A549 (cell line): ENCODE measurements at regions not wholly inside any gene's neighbourhood (a gene's known extent, or its start where the extent isn't known, plus 50 kb on each side); places are given as distances from the start of the nearest gene placed in this dataset.

Source experiments
- ATAC-seq, 2 experiments: fragments of 200-7000 bp in 1 of 2; fragments of >200 bp in 1 of 2; cut with Nextera tagmentation in 1 of 2; cut with Tn5 transposase in 1 of 2; 3 replicates each; pipeline versions ENCODE4 v1.8.0 to v1.9.1; 2018 to 2020; ENCODE audit warnings: mild to moderate bottlenecking in 1 of 2, moderate library complexity in 1 of 2
- CTCF ChIA-PET: fragments of 300-600 bp; sonication (Branson Sonifier 250); formaldehyde crosslinking; extraction: SDS; loops from one replicate; lab custom pipeline; 2021; ENCODE audit warnings: antibody characterized with exemption, inconsistent platforms; lab: Yijun Ruan, JAX
- POLR2A ChIA-PET: fragments of 350-600 bp; formaldehyde crosslinking; extraction: SDS; loops from one replicate; lab custom pipeline; 2021; ENCODE audit warnings: antibody characterized with exemption, inconsistent platforms; lab: Yijun Ruan, JAX
- DNase-seq, 2 experiments: peaks; one replicate each; pipeline versions ENCODE4 v3.0.0 to v3.0.0-alpha.2; 2011 to 2016; ENCODE audit warnings: low read depth in 1 of 2, low spot score in 1 of 2
- FAIRE-seq: peaks from 2 replicates; lab custom pipeline; 2011; peaks lifted over from hg19 to GRCh38; lab: Jason Lieb, UNC
- H3K27ac ChIP-seq, 2 experiments: fragments of >200 bp; sonication (Bioruptor Twin); formaldehyde crosslinking; 3 replicates each; pipeline ENCODE4 v1.5.1; 2016 to 2017
- H3K4me1 ChIP-seq: fragments of >200 bp; sonication (Bioruptor Twin); formaldehyde crosslinking; 3 replicates; pipeline ENCODE4 v1.6.1; 2016
- H3K4me2 ChIP-seq: fragments of >200 bp; sonication (Bioruptor Twin); formaldehyde crosslinking; 3 replicates; pipeline ENCODE4 v1.6.1; 2016
- H3K4me3 ChIP-seq: fragments of >200 bp; sonication (Bioruptor Twin); formaldehyde crosslinking; 3 replicates; pipeline ENCODE4 v1.5.1; 2016
- H3K9me3 ChIP-seq: fragments of >200 bp; sonication (Bioruptor Twin); formaldehyde crosslinking; 3 replicates; pipeline ENCODE4 v1.6.1; 2016
- BHLHE40 ChIP-seq: IDR thresholded peaks from 2 replicates; pipeline ENCODE4 v1.6.1; 2012; ENCODE audit warnings: low read depth, low read length, inconsistent platforms
- CBX8 ChIP-seq: fragments of 200-600 bp; sonication (generic); IDR thresholded peaks from 2 replicates; pipeline ENCODE4 v1.6.1; 2016
- CHD4 ChIP-seq: fragments of 200-600 bp; sonication (generic); IDR thresholded peaks from 2 replicates; pipeline ENCODE4 v1.6.1; 2016; ENCODE audit warnings: antibody characterized with exemption, mild to moderate bottlenecking, borderline replicate concordance
- GATA3 ChIP-seq: IDR thresholded peaks from 2 replicates; pipeline ENCODE4 v1.6.1; 2012; ENCODE audit warnings: borderline replicate concordance
- HEYL ChIP-seq: fragments of 250-450 bp; sonication (Bioruptor Pico); IDR thresholded peaks from 2 replicates; pipeline ENCODE4 v1.8.0; 2021; ENCODE audit warnings: mild to moderate bottlenecking, moderate library complexity
- HOXB13 ChIP-seq: fragments of 250-450 bp; sonication (Bioruptor Pico); IDR thresholded peaks from 2 replicates; pipeline ENCODE4 v1.5.0; 2020; ENCODE audit warnings: low read depth, mild to moderate bottlenecking, moderate library complexity
- JUN ChIP-seq, 2 experiments: fragments of >200 bp; sonication (Bioruptor Twin); formaldehyde crosslinking; IDR thresholded peaks; 2 replicates in 1 of 2; 3 replicates in 1 of 2; pipeline ENCODE4 v1.6.1; 2016 to 2017
- KDM5A ChIP-seq: fragments of 200-600 bp; sonication (generic); IDR thresholded peaks from 2 replicates; pipeline ENCODE4 v1.6.1; 2016; ENCODE audit warnings: antibody characterized with exemption, mild to moderate bottlenecking
- MAFK ChIP-seq: fragments of 450-650 bp; IDR thresholded peaks from 2 replicates; pipeline ENCODE4 v1.6.1; 2014; ENCODE audit not compliant: partially characterized antibody
- MAZ ChIP-seq: fragments of 150-350 bp; IDR thresholded peaks from 2 replicates; pipeline ENCODE4 v1.6.1; 2014; ENCODE audit warnings: antibody characterized with exemption, low read depth, low read length, borderline replicate concordance
- POLR2A ChIP-seq: IDR thresholded peaks from 2 replicates; pipeline ENCODE4 v1.6.1; 2012; ENCODE audit warnings: mild to moderate bottlenecking, low read length
- POLR2AphosphoS2 ChIP-seq: conservative IDR thresholded peaks from 2 replicates; pipeline ENCODE4 v1.6.1; 2012; ENCODE audit warnings: low read length, improper control_type of control experiment, inconsistent platforms
- RAD21 ChIP-seq, 2 experiments: fragments of >200 bp in 1 of 2; sonication (Bioruptor Twin) in 1 of 2; formaldehyde crosslinking in 1 of 2; IDR thresholded peaks in 1 of 2; conservative IDR thresholded peaks in 1 of 2; 2 replicates in 1 of 2; 3 replicates in 1 of 2; pipeline ENCODE4 v1.6.1; 2012 to 2018; ENCODE audit warnings: inconsistent platforms in 1 of 2
- RCOR1 ChIP-seq: fragments of 150-350 bp; IDR thresholded peaks from 2 replicates; pipeline ENCODE4 v1.6.1; 2014; ENCODE audit warnings: antibody characterized with exemption, low read length, low read depth
- SREBF2 ChIP-seq: fragments of 450-650 bp; IDR thresholded peaks from 2 replicates; pipeline ENCODE4 v1.6.1; 2014; ENCODE audit warnings: mild to moderate bottlenecking, moderate library complexity
- TP53 ChIP-seq: fragments of 250-450 bp; sonication (Bioruptor Pico); IDR thresholded peaks from 2 replicates; pipeline ENCODE4 v1.5.0; 2021; ENCODE audit warnings: mild to moderate bottlenecking, moderate library complexity
- ZC3H11A ChIP-seq: fragments of 450-650 bp; IDR thresholded peaks from 2 replicates; pipeline ENCODE4 v1.6.1; 2014; ENCODE audit warnings: antibody characterized with exemption, mild to moderate bottlenecking
- ZFP36 ChIP-seq: fragments of 450-650 bp; IDR thresholded peaks from 2 replicates; pipeline ENCODE4 v1.6.1; 2014; ENCODE audit warnings: borderline replicate concordance; ENCODE audit not compliant: partially characterized antibody
- ZNF302 ChIP-seq: fragments of 250-450 bp; sonication (Bioruptor Pico); IDR thresholded peaks from 2 replicates; pipeline ENCODE4 v1.9.0; 2021; ENCODE audit warnings: inconsistent platforms, mild to moderate bottlenecking, moderate library complexity
- WGBS: methylation state at CpG from one replicate; pipeline ENCODE4 v1.1.6; 2017; ENCODE audit errors: missing lambda C conversion rate; 5-methylcytosine and 5-hydroxymethylcytosine counted together
- TF ChIP-seq, protein P1 (sequence below): fragments of 200-600 bp; sonication (generic); IDR thresholded peaks from 2 replicates; pipeline ENCODE4 v1.6.1; 2016; ENCODE audit warnings: antibody characterized with exemption, mild to moderate bottlenecking, moderate library complexity
- TF ChIP-seq, protein P2 (sequence below): fragments of 150-350 bp; IDR thresholded peaks from 2 replicates; pipeline ENCODE4 v1.6.1; 2014; ENCODE audit warnings: low read depth, mild to moderate bottlenecking, low read length
- TF ChIP-seq, protein P3 (sequence below): IDR thresholded peaks from 2 replicates; pipeline ENCODE4 v1.6.1; 2012
- TF ChIP-seq, protein P4 (sequence below): fragments of 250-450 bp; sonication (Bioruptor Pico); IDR thresholded peaks from 2 replicates; pipeline ENCODE4 v1.5.0; 2020; ENCODE audit warnings: low read depth, mild to moderate bottlenecking, moderate library complexity
- TF ChIP-seq, protein P5 (sequence below): fragments of 450-650 bp; IDR thresholded peaks from 2 replicates; pipeline ENCODE4 v1.6.1; 2014; ENCODE audit warnings: antibody characterized with exemption

DNA sequence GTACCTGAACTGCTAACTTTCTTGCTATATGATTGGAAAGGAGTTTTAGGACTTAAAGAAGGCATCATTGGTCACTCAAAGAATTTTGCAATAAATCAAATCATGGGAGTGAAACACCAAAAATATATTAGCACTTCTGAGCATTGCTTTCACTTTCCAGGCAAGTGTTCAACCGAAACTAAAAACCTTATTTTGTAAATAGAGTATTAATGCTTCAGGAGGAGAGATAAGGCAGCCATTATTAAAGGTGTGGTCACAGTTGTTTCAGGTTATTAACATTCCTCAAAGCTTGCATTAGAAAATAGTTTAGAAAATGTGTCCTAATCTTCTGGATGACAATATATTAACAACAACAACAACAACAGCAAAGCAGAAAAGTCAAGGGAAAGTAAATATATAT, 92.3 kb upstream of the TLL1 start:
- ATAC-seq (no peak), FAIRE-seq (no peak), DNase-seq (no peak)
- H3K27ac ChIP-seq, result no peak overlapping the region
- H3K4me2 ChIP-seq, result no peak overlapping the region
- CTCF ChIA-PET, result no interaction called here
- 9% methylated on average over 1 of the region's 1 CpG for WGBS
- no peaks in the 10 kb centered on the region for H3K4me1 ChIP-seq
- no peaks in the 10 kb centered on the region for H3K9me3 ChIP-seq
- no peak for TF ChIP-seq KDM5A
- TF ChIP-seq RCOR1, result no peak
- TF ChIP-seq GATA3, result no peak
- TF ChIP-seq, protein P1, sequence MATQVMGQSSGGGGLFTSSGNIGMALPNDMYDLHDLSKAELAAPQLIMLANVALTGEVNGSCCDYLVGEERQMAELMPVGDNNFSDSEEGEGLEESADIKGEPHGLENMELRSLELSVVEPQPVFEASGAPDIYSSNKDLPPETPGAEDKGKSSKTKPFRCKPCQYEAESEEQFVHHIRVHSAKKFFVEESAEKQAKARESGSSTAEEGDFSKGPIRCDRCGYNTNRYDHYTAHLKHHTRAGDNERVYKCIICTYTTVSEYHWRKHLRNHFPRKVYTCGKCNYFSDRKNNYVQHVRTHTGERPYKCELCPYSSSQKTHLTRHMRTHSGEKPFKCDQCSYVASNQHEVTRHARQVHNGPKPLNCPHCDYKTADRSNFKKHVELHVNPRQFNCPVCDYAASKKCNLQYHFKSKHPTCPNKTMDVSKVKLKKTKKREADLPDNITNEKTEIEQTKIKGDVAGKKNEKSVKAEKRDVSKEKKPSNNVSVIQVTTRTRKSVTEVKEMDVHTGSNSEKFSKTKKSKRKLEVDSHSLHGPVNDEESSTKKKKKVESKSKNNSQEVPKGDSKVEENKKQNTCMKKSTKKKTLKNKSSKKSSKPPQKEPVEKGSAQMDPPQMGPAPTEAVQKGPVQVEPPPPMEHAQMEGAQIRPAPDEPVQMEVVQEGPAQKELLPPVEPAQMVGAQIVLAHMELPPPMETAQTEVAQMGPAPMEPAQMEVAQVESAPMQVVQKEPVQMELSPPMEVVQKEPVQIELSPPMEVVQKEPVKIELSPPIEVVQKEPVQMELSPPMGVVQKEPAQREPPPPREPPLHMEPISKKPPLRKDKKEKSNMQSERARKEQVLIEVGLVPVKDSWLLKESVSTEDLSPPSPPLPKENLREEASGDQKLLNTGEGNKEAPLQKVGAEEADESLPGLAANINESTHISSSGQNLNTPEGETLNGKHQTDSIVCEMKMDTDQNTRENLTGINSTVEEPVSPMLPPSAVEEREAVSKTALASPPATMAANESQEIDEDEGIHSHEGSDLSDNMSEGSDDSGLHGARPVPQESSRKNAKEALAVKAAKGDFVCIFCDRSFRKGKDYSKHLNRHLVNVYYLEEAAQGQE, result no peak
- no peak for TF ChIP-seq POLR2A
- no peak for TF ChIP-seq MAFK
- TF ChIP-seq, protein P2, sequence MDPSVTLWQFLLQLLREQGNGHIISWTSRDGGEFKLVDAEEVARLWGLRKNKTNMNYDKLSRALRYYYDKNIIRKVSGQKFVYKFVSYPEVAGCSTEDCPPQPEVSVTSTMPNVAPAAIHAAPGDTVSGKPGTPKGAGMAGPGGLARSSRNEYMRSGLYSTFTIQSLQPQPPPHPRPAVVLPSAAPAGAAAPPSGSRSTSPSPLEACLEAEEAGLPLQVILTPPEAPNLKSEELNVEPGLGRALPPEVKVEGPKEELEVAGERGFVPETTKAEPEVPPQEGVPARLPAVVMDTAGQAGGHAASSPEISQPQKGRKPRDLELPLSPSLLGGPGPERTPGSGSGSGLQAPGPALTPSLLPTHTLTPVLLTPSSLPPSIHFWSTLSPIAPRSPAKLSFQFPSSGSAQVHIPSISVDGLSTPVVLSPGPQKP, result no peak
- no peak for TF ChIP-seq CHD4
- TF ChIP-seq HOXB13, result no peak
- TF ChIP-seq BHLHE40, result no peak
- no peak for TF ChIP-seq ZFP36
- TF ChIP-seq, protein P3, sequence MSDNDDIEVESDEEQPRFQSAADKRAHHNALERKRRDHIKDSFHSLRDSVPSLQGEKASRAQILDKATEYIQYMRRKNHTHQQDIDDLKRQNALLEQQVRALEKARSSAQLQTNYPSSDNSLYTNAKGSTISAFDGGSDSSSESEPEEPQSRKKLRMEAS, result no peak
- no peak for TF ChIP-seq ZC3H11A
- POLR2A ChIA-PET, result no interaction called here
- no peak overlapping the region for H3K4me3 ChIP-seq

DNA sequence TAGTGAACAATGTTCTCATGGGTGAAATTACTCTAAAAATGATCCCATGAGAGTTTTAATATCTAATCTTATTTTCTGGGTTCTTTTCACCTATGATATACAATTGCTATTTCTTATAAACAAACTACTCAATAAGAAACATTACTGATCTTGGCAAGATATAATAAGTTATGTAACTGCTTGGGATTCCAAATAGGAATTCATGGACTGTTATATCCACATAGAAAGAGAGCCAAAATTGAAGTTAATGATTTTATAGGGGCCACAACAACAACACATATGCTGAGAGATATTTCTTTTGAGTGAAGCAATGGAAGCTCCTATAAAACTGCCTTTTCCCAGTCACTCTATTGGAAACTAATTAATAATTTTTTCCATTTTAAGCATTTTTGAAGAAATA, 90.4 kb upstream of the TLL1 start:
- POLR2A ChIA-PET, result no interaction called here
- no peak for ATAC-seq
- no peak for TF ChIP-seq MAZ
- no peak for TF ChIP-seq TP53 (CRISPR knock-in tag)
- no peak for TF ChIP-seq POLR2AphosphoS2
- TF ChIP-seq HEYL (CRISPR knock-in tag), result no peak
- TF ChIP-seq, protein P2, result no peak
- TF ChIP-seq, protein P4, sequence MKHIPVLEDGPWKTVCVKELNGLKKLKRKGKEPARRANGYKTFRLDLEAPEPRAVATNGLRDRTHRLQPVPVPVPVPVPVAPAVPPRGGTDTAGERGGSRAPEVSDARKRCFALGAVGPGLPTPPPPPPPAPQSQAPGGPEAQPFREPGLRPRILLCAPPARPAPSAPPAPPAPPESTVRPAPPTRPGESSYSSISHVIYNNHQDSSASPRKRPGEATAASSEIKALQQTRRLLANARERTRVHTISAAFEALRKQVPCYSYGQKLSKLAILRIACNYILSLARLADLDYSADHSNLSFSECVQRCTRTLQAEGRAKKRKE, result no peak
- no peak for TF ChIP-seq RAD21 (conservative IDR thresholded peaks at IDR 0.05 in 1 of 2, IDR thresholded peaks at IDR 0.05 in 1 of 2)
- TF ChIP-seq, all 56 proteins: peak for 0
- Histone ChIP-seq H3K9me3 (no peaks in the 10 kb centered on the region), H3K4me3 (no peak overlapping the region), H3K4me2 (no peak overlapping the region), H3K4me1 (no peaks in the 10 kb centered on the region), H3K27ac (no peak overlapping the region)
- DNase-seq (no peak), FAIRE-seq (no peak)
- CTCF ChIA-PET, result no interaction called here

DNA sequence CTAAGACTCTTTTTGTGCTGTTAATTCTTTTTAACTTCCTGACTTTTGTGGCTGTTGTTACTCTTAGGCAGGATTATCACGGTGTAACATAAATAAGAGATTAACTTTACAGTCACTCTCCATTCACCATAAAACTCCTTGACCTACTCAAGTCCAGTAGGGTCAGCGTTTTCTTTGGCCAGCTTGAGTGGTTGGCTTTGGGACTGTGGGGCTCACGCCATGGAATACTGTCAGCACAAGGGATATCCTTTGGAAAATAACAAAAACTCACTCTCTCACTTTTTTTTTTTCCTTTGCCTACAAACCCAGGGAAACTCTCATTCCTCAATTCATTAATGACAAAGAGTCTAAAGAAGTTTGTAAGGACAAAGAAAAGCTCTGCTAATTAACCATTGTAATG, 89.4 kb upstream of the TLL1 start:
- Histone ChIP-seq H3K4me2 (no peak overlapping the region), H3K4me3 (no peak overlapping the region)
- WGBS, result 16% methylated on average over 3 of the region's 3 CpGs
- ChIA-PET POLR2A (no interaction called here), CTCF (no interaction called here)
- no peak for DNase-seq
- ATAC-seq, result no peak
- no peak for FAIRE-seq
- TF ChIP-seq POLR2AphosphoS2, result no peak
- no peak for TF ChIP-seq SREBF2
- no peak for TF ChIP-seq ZNF302 (CRISPR knock-in tag)
- no peak for TF ChIP-seq RCOR1
- TF ChIP-seq, protein P3, result no peak
- no peak for TF ChIP-seq CBX8
- TF ChIP-seq, protein P5, sequence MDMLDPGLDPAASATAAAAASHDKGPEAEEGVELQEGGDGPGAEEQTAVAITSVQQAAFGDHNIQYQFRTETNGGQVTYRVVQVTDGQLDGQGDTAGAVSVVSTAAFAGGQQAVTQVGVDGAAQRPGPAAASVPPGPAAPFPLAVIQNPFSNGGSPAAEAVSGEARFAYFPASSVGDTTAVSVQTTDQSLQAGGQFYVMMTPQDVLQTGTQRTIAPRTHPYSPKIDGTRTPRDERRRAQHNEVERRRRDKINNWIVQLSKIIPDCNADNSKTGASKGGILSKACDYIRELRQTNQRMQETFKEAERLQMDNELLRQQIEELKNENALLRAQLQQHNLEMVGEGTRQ, result no peak
- no peak for TF ChIP-seq JUN (IDR thresholded peaks at IDR 0.05)
- TF ChIP-seq, all 56 proteins: peak for 0
- Histone ChIP-seq H3K4me1 (no peaks in the 10 kb centered on the region), H3K27ac (no peak overlapping the region), H3K9me3 (no peaks in the 10 kb centered on the region)
